ENCODE measurements at regions not wholly inside any gene's neighbourhood (a gene's known extent, or its start where the extent isn't known, plus 50 kb on each side); places are given as distances from the start of the nearest gene placed in this dataset.

- TF ChIP-seq CTCF (IDR thresholded peaks at IDR 0.05; ENCODE audit: low read length) (no peak), EZH2 (IDR thresholded peaks at IDR 0.05; ENCODE audit: borderline replicate concordance, low read length) (no peak)
Observed at GRCh38 chr13:109656206-109656605, 130.2 kb downstream of the IRS2 start.
